GM21390 (cell line): ENCODE measurements at regions not wholly inside any gene's neighbourhood (a gene's known extent, or its start where the extent isn't known, plus 50 kb on each side); places are given as distances from the start of the nearest gene placed in this dataset.
"Not testable (repeated sequence)": the region's sequence is repeated elsewhere in the genome, so short reads cannot be mapped to it uniquely, and the experiment has no call there.

Experiments
- ATAC-seq: cut with Tn5 transposase; IDR thresholded peaks from one replicate; pipeline ENCODE4 v1.9.1; 2021; ENCODE audit not compliant: unreplicated experiment

- no peak for ATAC-seq
Measured at GRCh38 chr5:17080361-17080760, 137.1 kb upstream of the BASP1 start.

GRCh38 chr5:17081142-17081541 is 136.3 kb upstream of the BASP1 start:
- no peak for ATAC-seq

GRCh38 chr5:17083276-17083675 is 134.2 kb upstream of the BASP1 start:
- ATAC-seq, result not testable (repeated sequence)

- ATAC-seq, result no peak
Measured at GRCh38 chr5:17087035-17087434, 130.4 kb upstream of the BASP1 start.

GRCh38 chr5:17088051-17088450 is 129.4 kb upstream of the BASP1 start:
- ATAC-seq, result no peak

DNA sequence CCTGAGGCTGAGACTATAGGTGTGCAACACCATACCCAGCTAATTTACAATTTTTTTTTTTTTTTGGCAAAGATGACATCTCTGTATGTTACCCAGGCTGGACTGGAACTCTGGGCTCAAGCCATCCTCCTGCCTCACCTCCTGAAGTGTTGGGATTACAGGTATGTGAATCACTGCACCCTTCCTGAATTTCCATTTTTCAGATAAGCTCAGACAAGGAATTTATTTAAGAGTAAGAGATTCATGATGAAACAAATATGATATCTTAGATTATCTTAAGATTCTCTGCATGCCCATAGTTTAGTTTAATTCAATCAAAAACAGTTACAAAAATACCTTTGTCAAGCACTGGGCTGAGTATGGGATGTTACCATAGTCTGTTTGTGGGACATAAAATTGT is 128.4 kb upstream of the BASP1 start:
- ATAC-seq, result no peak

DNA sequence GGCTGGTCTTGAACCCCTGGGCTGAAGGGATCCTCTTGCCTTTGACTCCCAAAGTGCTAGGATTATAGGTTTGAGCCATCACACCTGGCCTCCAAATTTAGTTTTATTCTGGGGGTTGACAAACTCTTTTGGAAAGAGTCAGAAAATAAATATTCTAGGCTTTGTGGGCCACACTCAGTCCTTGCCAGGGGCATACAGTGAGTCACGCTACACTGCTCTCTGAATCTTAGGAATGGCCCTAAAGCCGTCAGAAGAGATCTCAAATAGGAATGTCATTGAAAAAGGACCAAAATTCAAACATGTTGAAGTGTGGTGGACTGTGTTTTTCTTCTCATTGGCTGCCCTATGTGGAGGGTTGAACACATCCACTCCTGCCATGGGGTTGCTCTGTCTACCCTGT is 127.7 kb upstream of the BASP1 start:
- no peak for ATAC-seq

DNA sequence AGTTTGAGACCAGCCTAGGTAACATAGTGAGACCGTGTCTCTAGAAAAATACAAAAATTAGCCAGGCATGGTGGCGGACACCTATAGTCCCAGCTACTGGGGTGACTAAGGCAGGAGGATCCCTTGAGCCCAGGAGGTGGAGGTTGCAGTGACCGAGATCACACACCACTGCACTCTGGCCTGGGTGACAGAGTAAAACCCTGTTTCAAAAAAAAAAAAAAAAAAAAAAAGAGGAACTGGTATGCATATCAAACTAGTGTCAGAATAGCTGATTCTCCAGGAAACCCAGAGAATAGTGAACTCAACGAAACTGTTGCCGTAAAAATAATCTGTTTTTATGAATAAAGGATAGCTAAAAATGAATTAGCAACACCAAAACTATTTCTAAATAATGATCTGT is 126.6 kb upstream of the BASP1 start:
- no peak for ATAC-seq

- ATAC-seq, result no peak
Measured at GRCh38 chr5:17094830-17095229, 122.6 kb upstream of the BASP1 start.

GRCh38 chr5:17096952-17097695 is 120.3 kb upstream of the BASP1 start:
- ATAC-seq, result no peak

GRCh38 chr5:17099946-17100345 is 117.5 kb upstream of the BASP1 start:
- no peak for ATAC-seq

GRCh38 chr5:17103461-17103860 is 114.0 kb upstream of the BASP1 start:
- no peak for ATAC-seq

DNA sequence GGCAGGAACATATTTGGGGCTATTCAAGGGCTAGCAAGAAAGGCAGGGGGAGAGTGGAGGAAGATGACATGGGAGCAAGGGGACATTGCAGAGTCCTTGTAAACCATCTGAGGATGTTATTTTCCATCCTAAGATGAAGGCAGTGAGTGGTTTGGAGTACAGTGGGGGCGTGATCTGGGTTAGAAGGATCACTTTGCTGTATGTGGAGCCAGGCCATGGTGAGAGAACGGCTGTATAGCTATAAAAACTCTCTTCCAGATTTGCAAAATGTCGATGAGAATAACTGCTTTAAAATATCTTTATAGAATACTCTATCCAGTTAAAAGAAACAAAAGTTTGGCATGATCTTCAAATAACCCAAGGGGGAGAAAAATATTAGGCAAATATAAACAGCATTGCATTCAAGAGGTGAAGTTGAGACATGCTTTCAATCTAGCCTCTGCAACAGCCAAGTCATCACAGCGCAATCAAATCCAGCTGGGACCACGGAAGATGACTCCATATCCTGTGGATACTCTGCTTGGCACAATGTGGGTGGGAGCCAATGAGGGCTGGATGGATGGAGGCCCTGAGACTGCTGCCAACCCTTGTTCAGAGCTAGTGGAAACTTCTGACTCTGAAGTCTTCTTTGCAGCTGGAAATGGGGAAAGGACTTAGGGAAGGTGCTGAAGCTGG is 111.5 kb upstream of the BASP1 start:
- ATAC-seq, result no peak

- ATAC-seq, result no peak
Measured at GRCh38 chr5:17106521-17106920, 110.9 kb upstream of the BASP1 start.

- not testable (repeated sequence) for ATAC-seq
Measured at GRCh38 chr5:17112091-17112716, 105.2 kb upstream of the BASP1 start.

DNA sequence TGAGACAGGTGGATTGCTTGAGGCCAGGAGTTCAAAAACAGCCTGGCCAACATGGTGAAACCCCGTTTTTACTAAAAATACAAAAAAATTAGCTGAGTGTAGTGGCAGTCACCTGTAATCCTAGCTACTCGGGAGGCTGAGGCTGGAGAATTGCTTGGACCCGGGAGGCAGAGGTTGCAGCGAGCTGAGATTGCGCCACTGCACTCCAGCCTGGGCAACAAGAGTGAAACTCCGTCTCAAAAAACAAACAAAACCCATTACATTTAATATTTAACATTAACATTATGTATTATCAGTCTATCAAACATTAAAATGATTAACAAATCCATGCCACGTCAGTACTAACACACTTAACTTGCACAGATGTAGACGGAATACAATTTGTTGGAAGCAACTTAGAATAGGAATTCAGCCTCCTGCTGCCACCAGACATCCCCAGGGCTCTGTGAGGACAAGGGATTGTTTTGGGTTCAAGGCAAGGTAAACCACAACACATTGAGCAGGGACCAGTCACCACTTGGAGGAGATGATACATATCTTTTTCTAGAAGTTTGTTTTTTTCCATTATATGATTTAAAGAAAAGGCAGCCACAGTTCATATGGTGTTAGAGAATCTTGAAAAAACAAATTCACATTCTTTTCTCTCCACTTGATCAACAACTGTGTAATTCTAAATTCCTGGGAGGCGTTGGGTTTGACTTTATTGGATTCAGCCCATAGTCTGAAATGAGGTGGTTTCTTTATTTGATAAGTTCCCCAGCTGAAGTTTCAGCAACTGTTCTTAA is 104.1 kb upstream of the BASP1 start:
- no peak for ATAC-seq

DNA sequence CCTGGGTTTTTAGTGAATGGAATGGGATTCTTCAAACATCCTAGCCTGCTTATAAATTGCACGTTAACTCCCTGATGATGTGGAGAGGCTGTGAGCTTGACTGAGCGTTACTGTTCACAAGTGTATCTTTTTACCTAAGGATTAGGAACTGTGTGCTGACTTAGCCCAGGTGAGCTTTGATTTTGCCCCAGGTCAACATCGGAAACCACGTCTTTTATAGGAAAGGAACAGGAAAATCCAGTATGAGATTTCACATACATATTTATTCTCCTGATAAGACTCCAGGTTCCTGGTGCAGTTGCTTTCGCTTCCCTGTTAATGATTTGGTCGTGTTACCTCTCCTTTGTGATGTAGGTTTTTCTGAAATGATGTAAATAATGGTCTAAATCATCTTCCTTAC is 103.2 kb upstream of the BASP1 start:
- ATAC-seq, result no peak

GRCh38 chr5:17114715-17115599 is 102.5 kb upstream of the BASP1 start:
- no peak for ATAC-seq

GRCh38 chr5:17115855-17116254 is 101.6 kb upstream of the BASP1 start:
- ATAC-seq, result no peak

DNA sequence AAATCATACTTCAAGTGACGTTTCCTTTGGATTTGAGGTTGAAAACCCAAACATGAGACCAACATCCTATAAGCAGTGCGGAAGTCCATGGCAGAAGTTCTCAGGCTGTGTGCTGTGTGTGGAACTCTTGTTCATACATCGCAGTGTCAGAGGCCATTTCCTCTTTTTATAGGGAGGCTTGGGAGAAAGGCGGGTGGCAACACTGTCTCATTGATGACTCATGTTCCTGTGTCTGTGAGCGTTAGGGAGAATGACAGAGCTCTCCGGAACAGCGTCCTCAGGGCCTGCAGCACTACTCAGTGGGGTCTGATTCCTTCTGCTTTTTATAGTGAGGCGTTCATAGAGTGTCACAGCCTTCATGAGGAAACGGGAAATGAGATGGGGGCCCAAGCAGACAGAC is 98.8 kb upstream of the BASP1 start:
- ATAC-seq, result peak; percentile 69
